ENCODE measurements at regions not wholly inside any gene's neighbourhood (a gene's known extent, or its start where the extent isn't known, plus 50 kb on each side); places are given as distances from the start of the nearest gene placed in this dataset.
"Not testable (repeated sequence)": the region's sequence is repeated elsewhere in the genome, so short reads cannot be mapped to it uniquely, and the experiment has no call there.

- no peak for DNase-seq (ENCODE audit: low read depth, low spot score)
Measured at GRCh38 chr20:47441774-47442150, 59.9 kb upstream of the NCOA3 start.

GRCh38 chr20:47443060-47443459 lies 58.6 kb upstream of the NCOA3 start:
- DNase-seq (ENCODE audit: low read depth, low spot score) = not testable (repeated sequence)

- no peak for DNase-seq (ENCODE audit: low read depth, low spot score)
Measured at GRCh38 chr20:47444584-47444983, 57.1 kb upstream of the NCOA3 start.

- DNase-seq (ENCODE audit: low read depth, low spot score) = no peak
Measured at GRCh38 chr20:47445291-47445690, 56.4 kb upstream of the NCOA3 start.

- not testable (repeated sequence) for DNase-seq (ENCODE audit: low read depth, low spot score)
Measured at GRCh38 chr20:47447350-47448296, 54.1 kb upstream of the NCOA3 start.

GRCh38 chr20:47448429-47448828 lies 53.3 kb upstream of the NCOA3 start:
- no peak for DNase-seq (ENCODE audit: low read depth, low spot score)

- no peak for DNase-seq (ENCODE audit: low read depth, low spot score)
Measured at GRCh38 chr20:47451602-47451904, 50.1 kb upstream of the NCOA3 start.
